ENCODE measurements at regions not wholly inside any gene's neighbourhood (a gene's known extent, or its start where the extent isn't known, plus 50 kb on each side); places are given as distances from the start of the nearest gene placed in this dataset.
"Not testable (repeated sequence)": the region's sequence is repeated elsewhere in the genome, so short reads cannot be mapped to it uniquely, and the experiment has no call there.

GRCh38 chr5:36795366-36795765 lies 81.2 kb upstream of the NIPBL start:
- DNase-seq, result no peak
- TF ChIP-seq POLR2A (IDR thresholded peaks at IDR 0.05) (no peak), POLR2AphosphoS5 (IDR thresholded peaks at IDR 0.05) (no peak), CTCF (IDR thresholded peaks at IDR 0.05 in 8 of 11, conservative IDR thresholded peaks at IDR 0.05 in 3 of 11) (no peak)
- intact Hi-C loops (cut with DNase I; ENCODE audit: low total_unique reads), result no loop called here
- WGBS, 5 donors, result 81 to 94% (median 87%) methylated on average over 4 of the region's 4 CpGs
- no peak overlapping the region for H3K4me3 ChIP-seq
- no peaks in the 10 kb centered on the region for H3K27me3 ChIP-seq (replicated peaks in 1 of 7)
- no peaks in the 10 kb centered on the region for H3K4me1 ChIP-seq
- no peak overlapping the region for H3K27ac ChIP-seq
- no peaks in the 10 kb centered on the region for H3K9me3 ChIP-seq
- H3K36me3 ChIP-seq, result no peaks in the 10 kb centered on the region

DNA sequence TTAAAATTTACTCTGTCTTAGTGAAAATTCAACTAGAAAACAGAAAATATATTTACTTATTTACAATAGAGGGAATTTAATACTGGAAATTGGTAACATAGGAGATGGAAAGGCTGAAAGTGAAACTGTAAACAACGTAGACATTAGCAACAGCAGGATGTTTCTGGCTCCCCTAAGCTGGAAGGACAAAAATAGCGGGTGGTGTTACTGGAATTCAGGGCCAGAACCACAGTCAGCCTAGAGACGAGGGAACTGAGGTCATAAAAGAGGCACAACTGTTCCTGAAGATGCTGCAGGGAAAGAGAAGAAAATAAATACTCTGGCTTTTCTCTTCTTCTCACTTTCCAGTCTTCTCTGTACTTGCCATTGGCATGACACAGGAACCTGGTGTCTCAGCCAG lies 80.4 kb upstream of the NIPBL start:
- WGBS, 5 donors, result 48 to 58% (median 48%) methylated on average over 3 of the region's 3 CpGs
- no peaks in the 10 kb centered on the region for H3K36me3 ChIP-seq
- no peaks in the 10 kb centered on the region for H3K4me1 ChIP-seq

DNA sequence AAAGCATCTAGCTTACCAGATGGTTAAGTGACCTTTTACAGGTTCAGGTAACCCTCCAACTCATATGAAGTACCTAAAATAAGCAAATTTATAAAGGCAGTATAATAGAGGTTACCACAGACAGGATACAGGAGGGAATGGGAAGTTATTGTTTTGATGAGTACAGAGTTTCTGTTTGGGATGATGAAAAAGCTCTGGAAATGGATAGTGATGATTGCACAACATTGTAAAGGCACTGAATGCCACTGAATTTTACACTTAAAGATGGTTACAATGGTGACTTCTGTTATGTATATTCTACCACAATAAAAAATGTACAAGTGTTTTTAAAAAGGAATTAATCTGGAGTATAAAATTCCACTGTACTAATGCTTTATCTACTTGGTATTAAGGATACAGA lies 75.0 kb upstream of the NIPBL start:
- TF ChIP-seq POLR2AphosphoS5 (IDR thresholded peaks at IDR 0.05) (no peak), POLR2A (IDR thresholded peaks at IDR 0.05) (no peak), CTCF (IDR thresholded peaks at IDR 0.05 in 8 of 11, conservative IDR thresholded peaks at IDR 0.05 in 3 of 11) (no peak)
- DNase-seq, result no peak

More for the DNA sequence above, 80.4 kb upstream of the NIPBL start:
- Histone ChIP-seq H3K4me3 (no peak overlapping the region), H3K27ac (no peak overlapping the region), H3K27me3 (replicated peaks in 1 of 7) (no peaks in the 10 kb centered on the region), H3K9me3 (no peaks in the 10 kb centered on the region)
- no peak for DNase-seq
- TF ChIP-seq POLR2A (IDR thresholded peaks at IDR 0.05) (no peak), POLR2AphosphoS5 (IDR thresholded peaks at IDR 0.05) (no peak), CTCF (IDR thresholded peaks at IDR 0.05 in 8 of 11, conservative IDR thresholded peaks at IDR 0.05 in 3 of 11) (no peak)
- intact Hi-C loops (cut with DNase I; ENCODE audit: low total_unique reads), result no loop called here

GRCh38 chr5:36802187-36802586 lies 74.4 kb upstream of the NIPBL start:
- Histone ChIP-seq H3K36me3 (no peaks in the 10 kb centered on the region), H3K4me3 (no peak overlapping the region), H3K27me3 (replicated peaks in 1 of 7) (no peaks in the 10 kb centered on the region), H3K27ac (no peak overlapping the region), H3K4me1 (no peaks in the 10 kb centered on the region), H3K9me3 (no peaks in the 10 kb centered on the region)
- no peak for DNase-seq
- no peak for TF ChIP-seq POLR2A (IDR thresholded peaks at IDR 0.05)
- no peak for TF ChIP-seq CTCF (IDR thresholded peaks at IDR 0.05 in 8 of 11, conservative IDR thresholded peaks at IDR 0.05 in 3 of 11)
- no peak for TF ChIP-seq POLR2AphosphoS5 (IDR thresholded peaks at IDR 0.05)
- 88 to 93% (median 92%) methylated on average over 5 of the region's 5 CpGs for WGBS, 5 donors
- intact Hi-C loops (cut with DNase I; ENCODE audit: low total_unique reads), result no loop called here

More for the DNA sequence above, 75.0 kb upstream of the NIPBL start:
- no peak overlapping the region for H3K27ac ChIP-seq
- H3K36me3 ChIP-seq, result no peaks in the 10 kb centered on the region
- no peak overlapping the region for H3K4me3 ChIP-seq
- H3K9me3 ChIP-seq, result no peaks in the 10 kb centered on the region
- intact Hi-C loops (cut with DNase I; ENCODE audit: low total_unique reads), result no loop called here
- no peaks in the 10 kb centered on the region for H3K27me3 ChIP-seq (replicated peaks in 1 of 7)
- no peaks in the 10 kb centered on the region for H3K4me1 ChIP-seq

DNA sequence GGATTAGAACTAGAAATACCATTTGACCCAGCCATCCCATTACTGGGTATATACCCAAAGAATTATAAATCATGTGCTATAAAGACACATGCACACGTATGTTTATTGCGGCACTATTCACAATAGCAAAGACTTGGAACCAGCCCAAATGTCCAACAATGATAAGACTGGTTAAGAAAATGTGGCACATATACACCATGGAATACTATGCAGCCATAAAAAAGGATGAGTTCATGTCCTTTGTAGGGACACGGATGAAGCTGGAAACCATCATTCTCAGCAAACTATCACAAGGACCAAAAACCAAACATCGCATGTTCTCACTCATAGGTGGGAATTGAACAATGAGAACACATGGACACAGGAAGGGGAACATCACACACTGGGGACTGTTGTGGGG lies 63.3 kb upstream of the NIPBL start:
- H3K27me3 ChIP-seq (replicated peaks in 1 of 7); DNase-seq; intact Hi-C loops (cut with DNase I; ENCODE audit: low total_unique reads); H3K36me3 ChIP-seq; H3K4me3 ChIP-seq; H3K4me1 ChIP-seq; H3K9me3 ChIP-seq; H3K27ac ChIP-seq: not testable (repeated sequence)
- 90 to 99% (median 94%) methylated on average over 3 to 4 of the region's 4 CpGs for WGBS, 5 donors

All from spleen (tissue), 11 donors.